HL-60/S4 treated with retinoic acid at 250 ng/mL for 4 days and 3 days (cell line): ENCODE measurements at regions not wholly inside any gene's neighbourhood (a gene's known extent, or its start where the extent isn't known, plus 50 kb on each side); places are given as distances from the start of the nearest gene placed in this dataset.

Source experiments
- in situ Hi-C: fragments of 300-500 bp; cut with MboI; formaldehyde crosslinking; loops from 2 replicates; pipeline ENCODE4 v1.7.0; 2022; ENCODE audit warnings: low sequenced_read_pairs

GRCh38 chr5:164005071-164005470, 499.7 kb downstream of the MAT2B start:
- in situ Hi-C loops, result no loop called here

- in situ Hi-C loops, result no loop called here
Measured at GRCh38 chr5:164007064-164007463, 501.6 kb downstream of the MAT2B start.

GRCh38 chr5:164009621-164010020, 504.2 kb downstream of the MAT2B start:
- in situ Hi-C loops, result no loop called here

- in situ Hi-C loops, result no loop called here
Measured at GRCh38 chr5:164010900-164011299, 505.5 kb downstream of the MAT2B start.

GRCh38 chr5:164012371-164012770, 507.0 kb downstream of the MAT2B start:
- in situ Hi-C loops, result no loop called here

GRCh38 chr5:164013077-164013670, 507.8 kb downstream of the MAT2B start:
- in situ Hi-C loops, result no loop called here

GRCh38 chr5:164020116-164020515, 514.7 kb downstream of the MAT2B start:
- in situ Hi-C loops, result no loop called here

GRCh38 chr5:164027738-164028137, 522.3 kb downstream of the MAT2B start:
- in situ Hi-C loops, result no loop called here

GRCh38 chr5:164038128-164038783, 532.8 kb downstream of the MAT2B start:
- in situ Hi-C loops, result no loop called here

- in situ Hi-C loops, result no loop called here
Measured at GRCh38 chr5:164041105-164041504, 535.7 kb downstream of the MAT2B start.

- in situ Hi-C loops, result no loop called here
Measured at GRCh38 chr5:164048359-164048926, 543.0 kb downstream of the MAT2B start.

GRCh38 chr5:164051745-164052144, 546.3 kb downstream of the MAT2B start:
- in situ Hi-C loops, result no loop called here

- in situ Hi-C loops, result no loop called here
Measured at GRCh38 chr5:164052536-164053093, 547.2 kb downstream of the MAT2B start.

GRCh38 chr5:164053123-164053522, 547.7 kb downstream of the MAT2B start:
- in situ Hi-C loops, result no loop called here

GRCh38 chr5:164054461-164054860, 549.0 kb downstream of the MAT2B start:
- in situ Hi-C loops, result no loop called here

GRCh38 chr5:164057121-164057520, 551.7 kb downstream of the MAT2B start:
- in situ Hi-C loops, result no loop called here

GRCh38 chr5:164058621-164059020, 553.2 kb downstream of the MAT2B start:
- in situ Hi-C loops, result no loop called here

- in situ Hi-C loops, result no loop called here
Measured at GRCh38 chr5:164059471-164059870, 554.1 kb downstream of the MAT2B start.

GRCh38 chr5:164060786-164061355, 555.5 kb downstream of the MAT2B start:
- in situ Hi-C loops, result no loop called here

GRCh38 chr5:164062304-164062703, 556.9 kb downstream of the MAT2B start:
- in situ Hi-C loops, result no loop called here

- in situ Hi-C loops, result no loop called here
Measured at GRCh38 chr5:164065266-164065665, 559.8 kb downstream of the MAT2B start.

- in situ Hi-C loops, result no loop called here
Measured at GRCh38 chr5:164071671-164072070, 566.3 kb downstream of the MAT2B start.
